Endothelial cell of umbilical vein (primary cell): ENCODE measurements at regions not wholly inside any gene's neighbourhood (a gene's known extent, or its start where the extent isn't known, plus 50 kb on each side); places are given as distances from the start of the nearest gene placed in this dataset.

ENCODE experiments used
- BruUV-seq: library from RNA; stranded (reverse); fragments of 400-500 nt; replicated peaks from 2 replicates; lab custom pipeline; 2021; lab: Mats Ljungman, UMichigan
- CTCF ChIA-PET: fragments of 300-600, 350-600 bp; sonication (Branson Sonifier 250); formaldehyde crosslinking; loops from one replicate; lab custom pipeline; 2021; ENCODE audit warnings: antibody characterized with exemption, inconsistent platforms; lab: Charles Lee
- POLR2A ChIA-PET: fragments of 300-600, 350-600 bp; sonication (Branson Sonifier 250); formaldehyde crosslinking; loops from one replicate; lab custom pipeline; 2021; ENCODE audit warnings: antibody characterized with exemption, inconsistent platforms; lab: Charles Lee
- DNase-seq: peaks from one replicate; pipeline ENCODE4 v3.0.0-alpha.2; 2011; ENCODE audit warnings: low read depth, low spot score
- FAIRE-seq: peaks from 2 replicates; lab custom pipeline; 2011; peaks lifted over from hg19 to GRCh38; lab: Jason Lieb, UNC
- H2AFZ ChIP-seq: 2 replicates; pipeline ENCODE4 v1.6.0; 2012; ENCODE audit warnings: low read depth, low read length, control low read depth, inconsistent platforms
- H3K27ac ChIP-seq: 2 replicates; pipeline ENCODE4 v1.5.1; 2011; ENCODE audit warnings: low read depth, mild to moderate bottlenecking, control low read depth, low read length, moderate library complexity; ENCODE audit not compliant: insufficient read depth
- H3K27me3 ChIP-seq, 2 experiments: 2 replicates each; pipeline versions ENCODE4 v1.6.0 to v1.6.1; 2011; ENCODE audit warnings: low read length in 2 of 2, mixed read lengths in 1 of 2; ENCODE audit not compliant: control insufficient read depth in 2 of 2, insufficient read depth in 2 of 2
- H3K36me3 ChIP-seq, 2 experiments: 2 replicates in 1 of 2; 3 replicates in 1 of 2; pipeline ENCODE4 v1.5.1; 2011; ENCODE audit warnings: low read length in 2 of 2, mild to moderate bottlenecking in 1 of 2, moderate library complexity in 1 of 2; ENCODE audit not compliant: control insufficient read depth in 2 of 2, insufficient read depth in 2 of 2; ENCODE audit errors: extremely low read depth in 1 of 2
- H3K4me1 ChIP-seq: 3 replicates; pipeline ENCODE4 v1.5.1; 2011; ENCODE audit warnings: mild to moderate bottlenecking, low read length; ENCODE audit not compliant: control insufficient read depth, insufficient read depth; ENCODE audit errors: extremely low read depth
- H3K4me2 ChIP-seq: 2 replicates; pipeline ENCODE4 v1.6.1; 2011; ENCODE audit warnings: low read length, control low read depth, mixed read lengths; ENCODE audit not compliant: insufficient read depth
- H3K4me3 ChIP-seq, 3 experiments: fragments of 200-600 bp in 1 of 3; sonication (generic), shearing (Covaris generic) in 1 of 3; replicated peaks in 1 of 3; 2 replicates each; pipeline ENCODE4 v1.5.1; 2011 to 2016; ENCODE audit warnings: control low read depth in 3 of 3, low read length in 3 of 3, mild to moderate bottlenecking in 2 of 3, inconsistent platforms in 1 of 3, low read depth in 1 of 3, moderate library complexity in 1 of 3; ENCODE audit not compliant: insufficient read depth in 1 of 3
- H3K79me2 ChIP-seq: 2 replicates; pipeline ENCODE4 v1.6.0; 2012; ENCODE audit warnings: low read length, inconsistent platforms; ENCODE audit not compliant: control insufficient read depth, insufficient read depth
- H3K9ac ChIP-seq: replicated peaks from 2 replicates; pipeline ENCODE3; 2011; ENCODE audit warnings: low read length, control low read depth; ENCODE audit not compliant: insufficient read depth; ENCODE audit errors: extremely low read depth
- H3K9me1 ChIP-seq: replicated peaks from 3 replicates; pipeline ENCODE4 v1.6.0; 2011; ENCODE audit warnings: mild to moderate bottlenecking, low read length; ENCODE audit not compliant: control insufficient read depth, insufficient read depth; ENCODE audit errors: extremely low read depth
- H3K9me3 ChIP-seq: replicated peaks from 2 replicates; pipeline ENCODE4 v1.5.1; 2012; ENCODE audit warnings: low read length, inconsistent platforms; ENCODE audit not compliant: control insufficient read depth, insufficient read depth
- H4K20me1 ChIP-seq: replicated peaks from 2 replicates; pipeline ENCODE3; 2011; ENCODE audit warnings: mild to moderate bottlenecking, low read length; ENCODE audit not compliant: control insufficient read depth, insufficient read depth; ENCODE audit errors: extremely low read depth
- EZH2 ChIP-seq: IDR thresholded peaks from 2 replicates; pipeline ENCODE4 v1.6.1; 2012; ENCODE audit warnings: borderline replicate concordance, low read depth, mild to moderate bottlenecking, moderate library complexity, low read length, inconsistent platforms; ENCODE audit not compliant: severe bottlenecking
- FOS ChIP-seq: IDR thresholded peaks from 2 replicates; pipeline ENCODE4 v1.6.1; 2011; ENCODE audit warnings: mild to moderate bottlenecking, low read length, moderate library complexity, borderline replicate concordance; ENCODE audit not compliant: insufficient read depth
- GATA2 ChIP-seq: IDR thresholded peaks from 2 replicates; pipeline ENCODE4 v1.7.0; 2011; ENCODE audit warnings: low read depth, mild to moderate bottlenecking, moderate library complexity, mixed read lengths, low read length; ENCODE audit not compliant: insufficient read length, insufficient read depth
- JUN ChIP-seq: IDR thresholded peaks from 2 replicates; pipeline ENCODE4 v1.6.1; 2011; ENCODE audit warnings: borderline replicate concordance, low read depth; ENCODE audit not compliant: insufficient read length, insufficient read depth
- MYC ChIP-seq: IDR thresholded peaks from one replicate; pipeline ENCODE4 v1.6.1; 2011; ENCODE audit warnings: mild to moderate bottlenecking, low read depth, low read length
- POLR2A ChIP-seq: IDR thresholded peaks from 2 replicates; pipeline ENCODE4 v1.6.1; 2012; ENCODE audit warnings: low read depth, mild to moderate bottlenecking, control low read depth, low read length
- POLR2AphosphoS5 ChIP-seq: IDR thresholded peaks from 2 replicates; pipeline ENCODE4 v1.6.1; 2012; ENCODE audit warnings: low read depth, mild to moderate bottlenecking, control low read depth, low read length, moderate library complexity; ENCODE audit not compliant: insufficient read depth
- dilution Hi-C: fragments of 300-500 bp; cut with MboI; formaldehyde crosslinking; loops from one replicate; pipeline ENCODE4 v1.15.0; 2019; ENCODE audit warnings: low sequenced_read_pairs; ENCODE audit not compliant: extremely low pct_ligation_motif_present
- intact Hi-C: fragments of 100-400 bp; cut with micrococcal nuclease; formaldehyde crosslinking; loops from one replicate; pipeline ENCODE4 v1.10.0; 2022
- TF ChIP-seq, protein P1 (sequence below): IDR thresholded peaks from 2 replicates; pipeline ENCODE4 v1.6.1; 2011; ENCODE audit not compliant: insufficient read depth, insufficient read length
- TF ChIP-seq, protein P2 (sequence below), 2 donors: IDR thresholded peaks; 1 replicate in 1 of 2; 2 replicates in 1 of 2; pipeline ENCODE4 v1.5.1; 2011; ENCODE audit warnings: low read length in 2 of 2, mild to moderate bottlenecking in 2 of 2, moderate library complexity in 2 of 2, control low read depth in 1 of 2, inconsistent platforms in 1 of 2, low read depth in 1 of 2; ENCODE audit not compliant: insufficient read depth in 1 of 2; ENCODE audit errors: extremely low read depth in 1 of 2

DNA sequence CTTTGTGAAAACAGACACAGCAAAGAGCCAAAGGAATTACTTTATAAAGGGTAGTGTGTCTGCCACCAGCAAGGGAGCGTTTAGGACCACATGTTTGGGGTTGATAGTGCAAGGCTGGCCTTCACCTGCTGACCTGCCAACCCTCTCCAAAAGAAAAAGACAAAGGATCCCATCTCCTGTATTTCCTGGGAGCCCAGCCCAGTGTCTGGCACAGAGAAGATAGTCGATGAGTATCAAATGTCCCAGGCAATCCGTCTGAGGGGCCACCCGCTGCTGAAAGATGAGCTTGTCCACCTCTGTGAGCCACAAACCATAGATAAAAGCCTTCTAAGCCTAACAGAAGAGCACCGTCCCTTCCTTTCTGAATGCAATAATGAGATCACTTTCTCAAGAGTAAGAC is 154.8 kb upstream of the CTNNB1 start:
- Histone ChIP-seq H2AFZ (no peak overlapping the region), H3K79me2 (no peaks in the 10 kb centered on the region), H3K4me3 (no peak overlapping the region), H3K27ac (no peak overlapping the region), H3K9me1 (no peaks in the 10 kb centered on the region), H3K4me1 (no peaks in the 10 kb centered on the region), H3K9me3 (no peaks in the 10 kb centered on the region), H3K36me3 (no peaks in the 10 kb centered on the region), H3K4me2 (no peak overlapping the region), H3K27me3 (peaks cover 0 to 2% of the 10 kb centered on the region in 2 experiments), H4K20me1 (no peaks in the 10 kb centered on the region), H3K9ac (no peak overlapping the region)
- FAIRE-seq (no peak), DNase-seq (no peak)
- ChIA-PET CTCF (no interaction called here), POLR2A (interaction anchor here (0.7 kb wide), 1 partner anchor 1606 kb away, joined by 3 read pairs; no protein-coding TSS in a partner anchor)
- dilution Hi-C loops (no loop called here), intact Hi-C loops (no loop called here)
- BruUV-seq = no TSS peak
- TF ChIP-seq FOS = no peak
- TF ChIP-seq POLR2AphosphoS5 = no peak
- no peak for TF ChIP-seq MYC

GRCh38 chr3:41045491-41045890 is 153.8 kb upstream of the CTNNB1 start:
- TF ChIP-seq, protein P1, sequence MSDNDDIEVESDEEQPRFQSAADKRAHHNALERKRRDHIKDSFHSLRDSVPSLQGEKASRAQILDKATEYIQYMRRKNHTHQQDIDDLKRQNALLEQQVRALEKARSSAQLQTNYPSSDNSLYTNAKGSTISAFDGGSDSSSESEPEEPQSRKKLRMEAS = no peak
- TF ChIP-seq POLR2AphosphoS5 (no peak), MYC (no peak), EZH2 (no peak), POLR2A (no peak), GATA2 (no peak), FOS (no peak), JUN (no peak)
- TF ChIP-seq, protein P2, sequence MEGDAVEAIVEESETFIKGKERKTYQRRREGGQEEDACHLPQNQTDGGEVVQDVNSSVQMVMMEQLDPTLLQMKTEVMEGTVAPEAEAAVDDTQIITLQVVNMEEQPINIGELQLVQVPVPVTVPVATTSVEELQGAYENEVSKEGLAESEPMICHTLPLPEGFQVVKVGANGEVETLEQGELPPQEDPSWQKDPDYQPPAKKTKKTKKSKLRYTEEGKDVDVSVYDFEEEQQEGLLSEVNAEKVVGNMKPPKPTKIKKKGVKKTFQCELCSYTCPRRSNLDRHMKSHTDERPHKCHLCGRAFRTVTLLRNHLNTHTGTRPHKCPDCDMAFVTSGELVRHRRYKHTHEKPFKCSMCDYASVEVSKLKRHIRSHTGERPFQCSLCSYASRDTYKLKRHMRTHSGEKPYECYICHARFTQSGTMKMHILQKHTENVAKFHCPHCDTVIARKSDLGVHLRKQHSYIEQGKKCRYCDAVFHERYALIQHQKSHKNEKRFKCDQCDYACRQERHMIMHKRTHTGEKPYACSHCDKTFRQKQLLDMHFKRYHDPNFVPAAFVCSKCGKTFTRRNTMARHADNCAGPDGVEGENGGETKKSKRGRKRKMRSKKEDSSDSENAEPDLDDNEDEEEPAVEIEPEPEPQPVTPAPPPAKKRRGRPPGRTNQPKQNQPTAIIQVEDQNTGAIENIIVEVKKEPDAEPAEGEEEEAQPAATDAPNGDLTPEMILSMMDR (IDR thresholded peaks at IDR 0.05; ENCODE audit: extremely low read depth in 1 of 2, insufficient read depth in 1 of 2, low read depth in 1 of 2, low read length in 2 of 2) = no peak
- no peaks in the 10 kb centered on the region for H3K79me2 ChIP-seq
- H3K9me1 ChIP-seq = no peaks in the 10 kb centered on the region
- H3K4me1 ChIP-seq = no peaks in the 10 kb centered on the region
- POLR2A ChIA-PET = interaction anchor here (0.7 kb wide), 1 partner anchor 1605 kb away, joined by 3 read pairs; no protein-coding TSS in a partner anchor
- intact Hi-C loops (no loop called here), dilution Hi-C loops (no loop called here)
- H3K36me3 ChIP-seq = no peaks in the 10 kb centered on the region
- H4K20me1 ChIP-seq = no peaks in the 10 kb centered on the region
- no peak overlapping the region for H3K27ac ChIP-seq
- H2AFZ ChIP-seq = no peak overlapping the region
- peaks cover 0 to 2% of the 10 kb centered on the region in 2 experiments for H3K27me3 ChIP-seq
- no peak overlapping the region for H3K4me2 ChIP-seq
- no peaks in the 10 kb centered on the region for H3K9me3 ChIP-seq
- FAIRE-seq (no peak), DNase-seq (no peak)
- no TSS peak for BruUV-seq
- H3K9ac ChIP-seq = no peak overlapping the region
- no peak overlapping the region for H3K4me3 ChIP-seq
- CTCF ChIA-PET = no interaction called here
